HCT116 (cell line): ENCODE measurements at regions not wholly inside any gene's neighbourhood (a gene's known extent, or its start where the extent isn't known, plus 50 kb on each side); places are given as distances from the start of the nearest gene placed in this dataset.
A peak's percentile ranks its signal among the peaks of the same experiment; 100 is the strongest.

Experiments used
- CTCF ChIP-seq, 3 experiments: fragments of 200-600 bp in 1 of 3; sonication (generic) in 1 of 3; IDR thresholded peaks in 2 of 3; conservative IDR thresholded peaks in 1 of 3; 2 replicates each; pipeline ENCODE4 v1.5.1; 2012 to 2017; ENCODE audit warnings: low read depth in 2 of 3, low read length in 2 of 3, antibody characterized with exemption in 1 of 3, borderline replicate concordance in 1 of 3, control low read depth in 1 of 3, mild to moderate bottlenecking in 1 of 3, mixed read lengths in 1 of 3, mixed run types in 1 of 3, moderate library complexity in 1 of 3; ENCODE audit not compliant: insufficient read depth in 1 of 3
- EZH2 ChIP-seq: fragments of 200-600 bp; sonication (generic); IDR thresholded peaks from 2 replicates; pipeline ENCODE4 v1.6.1; 2017; ENCODE audit warnings: antibody characterized with exemption, mixed run types
- POLR2A ChIP-seq: IDR thresholded peaks from 2 replicates; pipeline ENCODE4 v1.7.0; 2011; ENCODE audit warnings: borderline replicate concordance; ENCODE audit not compliant: insufficient read depth, insufficient read length; ENCODE audit errors: extremely low read depth
- RAD21 ChIP-seq: IDR thresholded peaks from 2 replicates; pipeline ENCODE4 v1.6.1; 2012; ENCODE audit warnings: low read depth, mild to moderate bottlenecking
- ZNF274 ChIP-seq: fragments of 200-500 bp; sonication (Bioruptor generic); IDR thresholded peaks from 2 replicates; pipeline ENCODE4 v1.6.1; 2014; ENCODE audit warnings: mild to moderate bottlenecking, low read depth, low read length, inconsistent platforms

- TF ChIP-seq CTCF (IDR thresholded peaks at IDR 0.05 in 2 of 3, conservative IDR thresholded peaks at IDR 0.05 in 1 of 3; ENCODE audit: borderline replicate concordance in 1 of 3, insufficient read depth in 1 of 3, low read depth in 2 of 3, low read length in 2 of 3) (peak; percentile 38 to 58 (median 47); a peak in 5 of 6 replicates), ZNF274 (no peak), POLR2A (no peak), EZH2 (no peak), RAD21 (peak; percentile 69)
Observed at GRCh38 chr17:72479113-72479512, 358.3 kb downstream of the SOX9 start.
